BJ (cell line): ENCODE measurements at regions not wholly inside any gene's neighbourhood (a gene's known extent, or its start where the extent isn't known, plus 50 kb on each side); places are given as distances from the start of the nearest gene placed in this dataset.
"Not testable (repeated sequence)": the region's sequence is repeated elsewhere in the genome, so short reads cannot be mapped to it uniquely, and the experiment has no call there.

Experiments
- CTCF ChIA-PET: fragments of 350-600 bp; formaldehyde crosslinking; extraction: SDS; loops from one replicate; lab custom pipeline; 2021; ENCODE audit warnings: antibody characterized with exemption, inconsistent platforms; lab: Yijun Ruan, JAX
- POLR2A ChIA-PET: fragments of 300-600 bp; sonication (Branson Sonifier 250); formaldehyde crosslinking; extraction: SDS; loops from one replicate; lab custom pipeline; 2021; ENCODE audit warnings: antibody characterized with exemption; lab: Charles Lee
- DNase-seq: peaks from one replicate; pipeline ENCODE4 v3.0.0-alpha.2; 2011; ENCODE audit warnings: low read depth
- H3K27me3 ChIP-seq: 2 replicates; pipeline ENCODE4 v1.6.0; 2011; ENCODE audit warnings: low read length; ENCODE audit not compliant: control insufficient read depth, insufficient read depth
- H3K36me3 ChIP-seq: 2 replicates; pipeline ENCODE4 v1.5.1; 2011; ENCODE audit warnings: low read length; ENCODE audit not compliant: control insufficient read depth, insufficient read depth
- H3K4me3 ChIP-seq: 2 replicates; pipeline ENCODE4 v1.5.1; 2011; ENCODE audit warnings: low read depth, mild to moderate bottlenecking, control low read depth, low read length
- TF ChIP-seq, protein P1 (sequence below): IDR thresholded peaks from 2 replicates; pipeline ENCODE4 v1.5.1; 2011; ENCODE audit warnings: low read depth, mild to moderate bottlenecking, control low read depth, inconsistent platforms, low read length, moderate library complexity; ENCODE audit not compliant: insufficient read depth

DNA sequence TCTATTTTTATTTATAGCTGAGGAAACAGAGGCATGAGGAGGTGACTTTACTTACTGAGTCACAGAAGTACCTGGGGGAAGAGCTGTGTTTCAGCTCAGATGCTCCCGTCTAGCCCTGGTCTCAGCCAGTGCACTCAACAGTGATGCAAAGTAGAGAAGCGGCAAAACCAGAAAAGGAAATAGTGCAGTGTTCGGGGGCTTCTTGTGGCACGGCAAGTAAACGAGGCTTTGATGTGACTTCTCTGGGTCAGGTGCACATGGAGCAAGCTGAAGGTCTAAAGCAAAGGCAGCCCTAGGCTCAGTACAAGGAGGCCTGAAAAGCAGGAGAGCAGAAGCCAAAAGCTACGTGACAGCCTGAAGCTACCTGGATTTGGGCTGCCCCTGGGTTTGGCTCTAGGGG, 526.7 kb upstream of the ADAMTS16 start:
- no peaks in the 10 kb centered on the region for H3K36me3 ChIP-seq
- ChIA-PET POLR2A (no interaction called here), CTCF (no interaction called here)
- no peaks in the 10 kb centered on the region for H3K27me3 ChIP-seq
- no peak overlapping the region for H3K4me3 ChIP-seq
- TF ChIP-seq, protein P1, sequence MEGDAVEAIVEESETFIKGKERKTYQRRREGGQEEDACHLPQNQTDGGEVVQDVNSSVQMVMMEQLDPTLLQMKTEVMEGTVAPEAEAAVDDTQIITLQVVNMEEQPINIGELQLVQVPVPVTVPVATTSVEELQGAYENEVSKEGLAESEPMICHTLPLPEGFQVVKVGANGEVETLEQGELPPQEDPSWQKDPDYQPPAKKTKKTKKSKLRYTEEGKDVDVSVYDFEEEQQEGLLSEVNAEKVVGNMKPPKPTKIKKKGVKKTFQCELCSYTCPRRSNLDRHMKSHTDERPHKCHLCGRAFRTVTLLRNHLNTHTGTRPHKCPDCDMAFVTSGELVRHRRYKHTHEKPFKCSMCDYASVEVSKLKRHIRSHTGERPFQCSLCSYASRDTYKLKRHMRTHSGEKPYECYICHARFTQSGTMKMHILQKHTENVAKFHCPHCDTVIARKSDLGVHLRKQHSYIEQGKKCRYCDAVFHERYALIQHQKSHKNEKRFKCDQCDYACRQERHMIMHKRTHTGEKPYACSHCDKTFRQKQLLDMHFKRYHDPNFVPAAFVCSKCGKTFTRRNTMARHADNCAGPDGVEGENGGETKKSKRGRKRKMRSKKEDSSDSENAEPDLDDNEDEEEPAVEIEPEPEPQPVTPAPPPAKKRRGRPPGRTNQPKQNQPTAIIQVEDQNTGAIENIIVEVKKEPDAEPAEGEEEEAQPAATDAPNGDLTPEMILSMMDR, result no peak
- no peak for DNase-seq

DNA sequence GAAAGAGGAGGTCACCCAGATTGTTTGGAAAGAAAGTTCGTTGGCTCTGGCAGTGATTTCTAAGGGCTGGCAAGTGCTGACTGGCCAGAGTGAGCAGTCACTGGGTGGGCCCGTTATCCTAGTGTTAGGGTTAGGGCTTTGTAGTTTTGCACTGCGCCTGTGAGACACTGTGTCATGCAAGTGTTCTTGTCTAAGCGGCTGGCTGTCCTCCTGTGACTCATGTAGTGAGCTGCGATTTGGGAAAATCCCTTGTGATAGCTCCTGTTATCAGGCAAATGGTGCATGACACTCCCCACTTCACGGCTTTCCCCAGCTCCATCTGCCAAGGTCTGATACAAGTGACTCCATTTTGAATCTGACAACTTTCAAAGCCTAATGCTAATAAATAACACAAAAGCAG, 526.0 kb upstream of the ADAMTS16 start:
- ChIA-PET POLR2A (no interaction called here), CTCF (no interaction called here)
- Histone ChIP-seq H3K36me3 (no peaks in the 10 kb centered on the region), H3K27me3 (no peaks in the 10 kb centered on the region), H3K4me3 (no peak overlapping the region)
- no peak for DNase-seq
- TF ChIP-seq, protein P1, result no peak

DNA sequence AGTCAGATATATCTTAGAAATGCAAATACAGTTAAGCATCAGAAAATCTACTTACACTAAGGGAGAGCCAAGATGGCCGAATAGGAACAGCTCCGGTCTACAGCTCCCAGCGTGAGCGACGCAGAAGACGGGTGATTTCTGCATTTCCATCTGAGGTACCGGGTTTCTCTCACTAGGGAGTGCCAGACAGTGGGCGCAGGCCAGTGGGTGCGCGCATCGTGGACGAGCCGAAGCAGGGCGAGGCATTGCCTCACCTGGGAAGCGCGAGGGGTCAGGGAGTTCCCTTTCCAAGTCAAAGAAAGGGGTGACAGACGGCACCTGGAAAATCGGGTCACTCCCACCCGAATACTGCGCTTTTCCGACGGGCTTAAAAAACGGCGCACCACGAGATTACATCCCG, 524.8 kb upstream of the ADAMTS16 start:
- DNase-seq, H3K36me3 ChIP-seq, POLR2A ChIA-PET, CTCF ChIA-PET, H3K27me3 ChIP-seq, H3K4me3 ChIP-seq: not testable (repeated sequence)

DNA sequence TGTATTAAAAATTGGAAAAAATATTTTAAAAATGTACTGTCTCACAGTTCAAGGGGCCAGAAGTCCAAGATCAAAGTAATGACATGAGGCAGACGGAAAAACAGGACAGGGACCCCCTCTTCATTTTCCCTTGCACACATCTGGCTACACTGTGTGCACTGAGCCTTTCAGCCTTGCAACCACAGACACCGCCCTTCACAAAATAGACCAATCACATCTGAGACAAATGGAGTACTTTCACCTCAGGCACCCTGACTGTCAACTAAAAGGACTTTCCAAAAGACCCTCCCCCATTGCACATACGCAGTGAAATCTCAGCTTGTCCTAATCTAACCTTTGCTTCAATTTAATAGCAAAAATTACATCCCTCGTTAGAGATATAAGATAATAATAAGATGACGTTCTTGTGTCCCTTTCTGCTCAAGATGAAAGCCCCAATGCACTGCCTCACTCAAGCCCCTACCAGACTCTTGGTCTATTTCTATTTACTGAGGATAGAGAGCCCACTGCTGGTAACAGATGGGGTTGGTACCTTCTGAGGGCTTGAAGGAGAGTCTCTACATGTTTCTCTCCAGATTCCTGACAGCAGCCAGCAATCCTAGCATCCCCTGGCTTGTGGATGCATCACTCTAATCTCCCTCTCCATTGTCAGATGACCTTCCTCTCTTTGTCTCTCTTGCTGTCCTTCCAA, 514.8 kb upstream of the ADAMTS16 start:
- POLR2A ChIA-PET, result no interaction called here
- CTCF ChIA-PET, result no interaction called here
- TF ChIP-seq, protein P1, result no peak
- no peak overlapping the region for H3K4me3 ChIP-seq
- no peaks in the 10 kb centered on the region for H3K27me3 ChIP-seq
- no peaks in the 10 kb centered on the region for H3K36me3 ChIP-seq
- DNase-seq, result no peak

DNA sequence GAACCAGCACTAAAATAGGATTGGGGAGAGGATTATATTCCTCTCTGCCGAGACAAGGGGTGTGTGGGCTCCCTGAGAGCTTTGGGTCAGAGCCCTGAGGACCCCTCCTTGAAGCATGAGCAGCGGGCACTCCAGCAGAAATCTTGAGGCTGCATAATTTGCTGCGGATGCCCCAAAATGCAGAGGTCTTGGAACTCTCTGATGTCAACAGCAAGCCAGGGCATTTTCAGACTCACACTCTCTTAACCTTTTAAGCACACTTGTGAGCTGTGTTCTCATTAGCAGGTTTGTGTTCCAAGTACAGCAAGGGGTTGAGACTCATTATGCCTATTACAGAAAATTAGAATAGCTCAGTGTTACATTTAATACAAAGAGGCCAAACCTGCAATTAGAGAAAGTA, 513.0 kb upstream of the ADAMTS16 start:
- ChIA-PET POLR2A (no interaction called here), CTCF (interaction anchor here (0.7 kb wide), 1 partner anchor 9 kb away, joined by 3 read pairs; no protein-coding TSS in a partner anchor)
- Histone ChIP-seq H3K27me3 (no peaks in the 10 kb centered on the region), H3K4me3 (no peak overlapping the region), H3K36me3 (no peaks in the 10 kb centered on the region)
- DNase-seq, result no peak
- TF ChIP-seq, protein P1, result no peak

DNA sequence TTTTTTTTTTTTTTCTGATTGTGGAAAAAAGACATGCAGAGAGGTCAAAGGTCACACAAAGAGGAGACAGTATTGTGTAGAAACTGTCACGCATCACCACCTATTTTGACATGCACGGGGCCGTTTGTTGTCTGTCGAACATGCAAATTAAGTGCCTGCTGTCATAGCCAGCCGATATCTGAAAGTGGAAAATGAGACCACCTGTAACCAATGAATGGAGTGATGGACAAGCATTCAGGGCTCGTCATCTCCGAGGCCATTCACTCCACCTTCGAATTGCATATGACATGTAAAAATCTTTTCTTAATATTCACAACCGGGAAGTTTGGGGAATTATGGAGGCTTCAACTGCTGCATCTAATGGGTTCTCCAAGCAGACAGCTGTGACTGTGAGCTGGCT, 512.2 kb upstream of the ADAMTS16 start:
- POLR2A ChIA-PET, result no interaction called here
- TF ChIP-seq, protein P1, result no peak
- Histone ChIP-seq H3K27me3 (no peaks in the 10 kb centered on the region), H3K4me3 (no peak overlapping the region), H3K36me3 (no peaks in the 10 kb centered on the region)
- no peak for DNase-seq
- CTCF ChIA-PET, result no interaction called here
